ENCODE measurements at regions not wholly inside any gene's neighbourhood (a gene's known extent, or its start where the extent isn't known, plus 50 kb on each side); places are given as distances from the start of the nearest gene placed in this dataset.

DNA sequence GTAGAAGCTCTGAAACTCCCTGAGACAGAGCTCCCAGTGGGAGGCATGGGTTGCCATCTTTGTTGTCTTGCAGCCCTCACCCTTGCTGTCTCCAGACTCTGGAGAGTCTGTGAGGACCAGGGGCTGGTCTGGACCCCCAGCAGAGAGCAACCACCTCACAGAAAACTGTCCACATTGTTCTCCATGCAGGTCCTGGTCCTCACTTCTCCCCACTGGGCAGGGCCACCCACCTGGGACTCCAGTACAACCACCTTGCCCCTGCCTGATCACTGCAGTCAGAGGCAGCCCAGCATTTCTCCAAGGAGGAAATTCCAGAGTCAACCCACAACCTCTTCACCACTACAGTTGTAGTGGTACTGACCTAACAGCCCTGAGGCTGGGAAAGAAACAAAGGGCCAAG is 285.6 kb upstream of the RPS23 start:
- TF ChIP-seq POLR2A (IDR thresholded peaks at IDR 0.05) = no peak
- TF ChIP-seq, protein P1, sequence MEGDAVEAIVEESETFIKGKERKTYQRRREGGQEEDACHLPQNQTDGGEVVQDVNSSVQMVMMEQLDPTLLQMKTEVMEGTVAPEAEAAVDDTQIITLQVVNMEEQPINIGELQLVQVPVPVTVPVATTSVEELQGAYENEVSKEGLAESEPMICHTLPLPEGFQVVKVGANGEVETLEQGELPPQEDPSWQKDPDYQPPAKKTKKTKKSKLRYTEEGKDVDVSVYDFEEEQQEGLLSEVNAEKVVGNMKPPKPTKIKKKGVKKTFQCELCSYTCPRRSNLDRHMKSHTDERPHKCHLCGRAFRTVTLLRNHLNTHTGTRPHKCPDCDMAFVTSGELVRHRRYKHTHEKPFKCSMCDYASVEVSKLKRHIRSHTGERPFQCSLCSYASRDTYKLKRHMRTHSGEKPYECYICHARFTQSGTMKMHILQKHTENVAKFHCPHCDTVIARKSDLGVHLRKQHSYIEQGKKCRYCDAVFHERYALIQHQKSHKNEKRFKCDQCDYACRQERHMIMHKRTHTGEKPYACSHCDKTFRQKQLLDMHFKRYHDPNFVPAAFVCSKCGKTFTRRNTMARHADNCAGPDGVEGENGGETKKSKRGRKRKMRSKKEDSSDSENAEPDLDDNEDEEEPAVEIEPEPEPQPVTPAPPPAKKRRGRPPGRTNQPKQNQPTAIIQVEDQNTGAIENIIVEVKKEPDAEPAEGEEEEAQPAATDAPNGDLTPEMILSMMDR (IDR thresholded peaks at IDR 0.05) = no peak
